Lung (tissue), 11 donors: ENCODE measurements at regions not wholly inside any gene's neighbourhood (a gene's known extent, or its start where the extent isn't known, plus 50 kb on each side); places are given as distances from the start of the nearest gene placed in this dataset.

Experiments
- ATAC-seq: fragments of 200-7000 bp; cut with Tn5 transposase; one replicate; pipeline ENCODE4 v1.9.1; 2020; ENCODE audit warnings: moderate number of reproducible peaks; ENCODE audit not compliant: insufficient read depth, low FRiP score
- DNase-seq, 3 donors: peaks; one replicate each; pipeline ENCODE4 v3.0.0-alpha.2; 2013 to 2017
- H3K27ac ChIP-seq, 2 donors: one replicate each; pipeline ENCODE4 v1.5.1; 2013; ENCODE audit warnings: mild to moderate bottlenecking in 2 of 2, moderate library complexity in 2 of 2, control low read depth in 1 of 2, inconsistent platforms in 1 of 2, low read depth in 1 of 2, low read length in 1 of 2
- H3K27me3 ChIP-seq, 3 donors: one replicate each; pipeline ENCODE4 v1.5.1; 2013; ENCODE audit warnings: low read length in 2 of 3; ENCODE audit not compliant: control insufficient read depth in 3 of 3, insufficient read depth in 3 of 3
- H3K36me3 ChIP-seq, 4 donors: one replicate each; pipeline ENCODE4 v1.5.1; 2013; ENCODE audit warnings: low read length in 4 of 4, mild to moderate bottlenecking in 1 of 4, moderate library complexity in 1 of 4; ENCODE audit not compliant: control insufficient read depth in 4 of 4, insufficient read depth in 4 of 4
- H3K4me1 ChIP-seq, 5 donors: one replicate each; pipeline ENCODE4 v1.5.1; 2013; ENCODE audit warnings: low read length in 5 of 5, mild to moderate bottlenecking in 2 of 5, moderate library complexity in 1 of 5; ENCODE audit not compliant: control insufficient read depth in 5 of 5, insufficient read depth in 5 of 5
- H3K4me3 ChIP-seq: one replicate; pipeline ENCODE4 v1.5.1; 2013; ENCODE audit warnings: mild to moderate bottlenecking, control low read depth, moderate library complexity
- H3K9ac ChIP-seq, 2 donors: one replicate each; pipeline ENCODE4 v1.5.1; 2013; ENCODE audit warnings: low read length in 2 of 2, control low read depth in 1 of 2; ENCODE audit not compliant: insufficient read depth in 1 of 2
- H3K9me3 ChIP-seq, 4 donors: one replicate each; pipeline ENCODE4 v1.5.1; 2013; ENCODE audit warnings: low read length in 3 of 4, mild to moderate bottlenecking in 1 of 4, moderate library complexity in 1 of 4; ENCODE audit not compliant: control insufficient read depth in 4 of 4, insufficient read depth in 3 of 4
- WGBS, 2 donors: extraction: QIAGEN DNeasy Blood & Tissue Kit; methylation state at CpG; one replicate each; pipeline ENCODE4 v1.1.7; 2013; 5-methylcytosine and 5-hydroxymethylcytosine counted together
- TF ChIP-seq, protein P1 (sequence below): IDR thresholded peaks from 2 replicates; pipeline ENCODE4 v1.5.1; 2012; ENCODE audit warnings: mild to moderate bottlenecking; ENCODE audit errors: control extremely low read depth, extremely low read depth
- donor health status: control.
- donor health status: control.
- donor health status: Bipolar disorder and iron deficiency.
- donor health status: healthy.
- donor health status: DM: yes; HTN: yes; CAD: no.

DNA sequence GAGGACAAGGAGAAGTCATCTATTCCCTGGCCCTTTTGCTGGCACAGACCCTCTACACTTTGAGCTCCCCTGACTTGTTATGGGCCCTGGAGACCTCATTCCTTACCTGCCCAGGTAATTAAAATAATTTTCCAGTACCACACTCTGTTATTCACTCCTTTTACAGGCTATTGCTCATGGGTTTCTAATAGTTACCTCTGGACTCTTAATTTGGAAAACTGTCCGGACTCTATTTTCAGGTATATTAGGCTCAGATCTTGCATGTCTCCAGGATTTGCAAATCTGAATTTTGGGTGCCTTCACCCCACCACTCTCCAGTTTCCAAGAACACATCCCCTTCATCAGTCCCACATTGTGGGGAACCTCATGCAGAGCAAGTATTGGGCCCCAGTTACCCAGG, 186.8 kb upstream of the SESN3 start:
- 96 to 100% methylated on average over 1 of the region's 1 CpG for WGBS, 2 donors
- H3K4me3 ChIP-seq: no peak overlapping the region
- TF ChIP-seq, protein P1, sequence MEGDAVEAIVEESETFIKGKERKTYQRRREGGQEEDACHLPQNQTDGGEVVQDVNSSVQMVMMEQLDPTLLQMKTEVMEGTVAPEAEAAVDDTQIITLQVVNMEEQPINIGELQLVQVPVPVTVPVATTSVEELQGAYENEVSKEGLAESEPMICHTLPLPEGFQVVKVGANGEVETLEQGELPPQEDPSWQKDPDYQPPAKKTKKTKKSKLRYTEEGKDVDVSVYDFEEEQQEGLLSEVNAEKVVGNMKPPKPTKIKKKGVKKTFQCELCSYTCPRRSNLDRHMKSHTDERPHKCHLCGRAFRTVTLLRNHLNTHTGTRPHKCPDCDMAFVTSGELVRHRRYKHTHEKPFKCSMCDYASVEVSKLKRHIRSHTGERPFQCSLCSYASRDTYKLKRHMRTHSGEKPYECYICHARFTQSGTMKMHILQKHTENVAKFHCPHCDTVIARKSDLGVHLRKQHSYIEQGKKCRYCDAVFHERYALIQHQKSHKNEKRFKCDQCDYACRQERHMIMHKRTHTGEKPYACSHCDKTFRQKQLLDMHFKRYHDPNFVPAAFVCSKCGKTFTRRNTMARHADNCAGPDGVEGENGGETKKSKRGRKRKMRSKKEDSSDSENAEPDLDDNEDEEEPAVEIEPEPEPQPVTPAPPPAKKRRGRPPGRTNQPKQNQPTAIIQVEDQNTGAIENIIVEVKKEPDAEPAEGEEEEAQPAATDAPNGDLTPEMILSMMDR: no peak

DNA sequence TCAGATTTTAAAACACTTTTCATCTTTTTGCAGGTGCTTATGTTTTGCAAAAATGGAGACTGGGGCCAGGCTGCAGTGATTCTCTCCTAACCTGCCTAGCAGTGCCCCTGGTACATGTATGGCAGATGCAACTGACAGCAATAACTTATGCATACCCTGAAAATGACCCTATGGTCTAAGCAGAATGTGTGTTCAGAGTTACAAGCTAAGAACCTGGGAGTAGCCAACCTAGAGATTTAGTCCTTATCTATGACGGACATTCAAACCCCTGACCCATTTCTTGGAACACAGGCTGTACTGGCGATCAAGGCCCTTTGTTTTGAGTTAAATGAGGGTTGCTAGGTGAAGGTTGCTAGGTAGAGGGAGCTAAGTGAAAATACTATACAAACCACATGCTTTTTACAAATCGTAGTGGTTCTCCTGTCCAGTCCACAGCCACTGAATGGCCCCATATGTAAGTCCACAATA, 184.9 kb upstream of the SESN3 start:
- 59 to 80% methylated on average over 3 of the region's 3 CpGs for WGBS, 2 donors
- TF ChIP-seq, protein P1: no peak
- no peak for ATAC-seq
- H3K4me1 ChIP-seq: no peaks in the 10 kb centered on the region
- no peaks in the 10 kb centered on the region for H3K36me3 ChIP-seq
- no peak for DNase-seq
- H3K27me3 ChIP-seq: no peaks in the 10 kb centered on the region
- peaks cover 0 to 2% (median 0%) of the 10 kb centered on the region in 4 donors for H3K9me3 ChIP-seq
- no peak overlapping the region for H3K27ac ChIP-seq
- H3K9ac ChIP-seq: no peak overlapping the region
- H3K4me3 ChIP-seq: no peak overlapping the region

More for the DNA sequence above, 186.8 kb upstream of the SESN3 start:
- H3K4me1 ChIP-seq: no peaks in the 10 kb centered on the region
- H3K9ac ChIP-seq: no peak overlapping the region
- DNase-seq (no peak), ATAC-seq (no peak)
- H3K27ac ChIP-seq: no peak overlapping the region
- peaks cover 0 to 2% (median 0%) of the 10 kb centered on the region in 4 donors for H3K9me3 ChIP-seq
- no peaks in the 10 kb centered on the region for H3K27me3 ChIP-seq
- no peaks in the 10 kb centered on the region for H3K36me3 ChIP-seq

DNA sequence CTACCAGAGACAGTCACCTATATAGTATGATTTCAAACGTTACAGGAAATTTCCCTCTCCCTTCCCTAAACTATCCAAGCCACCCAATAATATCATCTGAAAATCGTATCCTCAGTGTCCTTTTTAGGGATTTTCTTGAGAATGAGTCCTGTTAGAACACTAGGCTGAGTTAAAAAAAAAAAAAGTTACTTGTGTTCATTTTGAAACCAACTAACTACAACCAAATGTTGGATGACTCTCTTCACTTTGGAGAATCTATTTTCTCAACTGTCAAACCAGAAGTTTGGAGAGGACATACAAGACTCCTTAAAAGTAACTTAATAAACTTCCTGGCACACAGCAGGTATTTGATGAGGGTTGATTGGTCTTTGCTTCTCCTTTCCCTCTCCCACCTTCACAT, 183.2 kb upstream of the SESN3 start:
- WGBS, 2 donors: 80 to 92% methylated on average over 2 of the region's 2 CpGs
- Histone ChIP-seq H3K4me3 (no peak overlapping the region), H3K36me3 (no peaks in the 10 kb centered on the region), H3K4me1 (no peaks in the 10 kb centered on the region), H3K9me3 (peaks cover 0 to 2% (median 0%) of the 10 kb centered on the region in 4 donors), H3K9ac (no peak overlapping the region), H3K27me3 (no peaks in the 10 kb centered on the region), H3K27ac (no peak overlapping the region)
- DNase-seq: no peak
- TF ChIP-seq, protein P1: no peak
- no peak for ATAC-seq

DNA sequence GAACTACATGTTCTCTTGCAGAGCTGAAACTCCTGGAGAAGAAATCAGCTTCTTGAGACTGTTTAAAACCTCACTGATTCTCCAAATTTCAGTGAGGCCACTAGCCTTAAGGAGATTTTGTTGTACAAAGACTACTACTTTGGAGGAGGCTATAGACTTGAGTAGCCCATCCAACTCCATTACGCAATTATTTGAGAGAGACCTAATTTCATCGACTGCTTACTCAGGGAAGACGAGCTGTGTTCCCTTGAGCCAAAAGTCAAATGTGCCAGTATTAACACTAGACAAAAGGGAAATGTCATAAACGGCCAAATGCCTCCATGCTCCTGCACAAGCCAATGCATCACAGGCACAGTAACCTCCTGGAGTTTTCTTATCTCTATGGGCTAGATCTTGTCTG, 182.8 kb upstream of the SESN3 start:
- peaks cover 0 to 2% (median 0%) of the 10 kb centered on the region in 4 donors for H3K9me3 ChIP-seq

More for the DNA sequence above, 182.8 kb upstream of the SESN3 start:
- no peak overlapping the region for H3K4me3 ChIP-seq
- DNase-seq (no peak), ATAC-seq (no peak)
- H3K9ac ChIP-seq: no peak overlapping the region
- H3K27ac ChIP-seq: no peak overlapping the region
- no peaks in the 10 kb centered on the region for H3K36me3 ChIP-seq
- TF ChIP-seq, protein P1: no peak
- H3K27me3 ChIP-seq: no peaks in the 10 kb centered on the region
- WGBS, 2 donors: 68 to 73% methylated on average over 4 of the region's 4 CpGs
- H3K4me1 ChIP-seq: no peaks in the 10 kb centered on the region
